HEK293T (cell line): ENCODE measurements at regions not wholly inside any gene's neighbourhood (a gene's known extent, or its start where the extent isn't known, plus 50 kb on each side); places are given as distances from the start of the nearest gene placed in this dataset.

Source experiments
- ARNT ChIP-seq: fragments of 450-650 bp; IDR thresholded peaks from 2 replicates; pipeline ENCODE4 v1.6.1; 2017; ENCODE audit warnings: mild to moderate bottlenecking
- BHLHE40 ChIP-seq: fragments of 450-650 bp; IDR thresholded peaks from 2 replicates; pipeline ENCODE4 v1.6.1; 2016; ENCODE audit warnings: mild to moderate bottlenecking, moderate library complexity, borderline replicate concordance
- ELF4 ChIP-seq: fragments of 450-650 bp; IDR thresholded peaks from 2 replicates; pipeline ENCODE4 v1.6.1; 2017; ENCODE audit warnings: antibody characterized with exemption
- FOXA1 ChIP-seq: fragments of 450-650 bp; IDR thresholded peaks from 2 replicates; pipeline ENCODE4 v1.6.1; 2016; ENCODE audit warnings: mild to moderate bottlenecking
- FOXK2 ChIP-seq: fragments of 450-650 bp; IDR thresholded peaks from 2 replicates; pipeline ENCODE4 v1.6.1; 2016; ENCODE audit warnings: mild to moderate bottlenecking
- FOXM1 ChIP-seq: fragments of 450-650 bp; IDR thresholded peaks from 2 replicates; pipeline ENCODE4 v1.6.1; 2017; ENCODE audit warnings: mild to moderate bottlenecking, borderline replicate concordance
- LEF1 ChIP-seq: fragments of 450-650 bp; IDR thresholded peaks from 2 replicates; pipeline ENCODE4 v1.6.1; 2017; ENCODE audit warnings: mild to moderate bottlenecking, borderline replicate concordance
- NFRKB ChIP-seq: fragments of 450-650 bp; IDR thresholded peaks from 2 replicates; pipeline ENCODE4 v1.6.1; 2016; ENCODE audit warnings: mild to moderate bottlenecking, moderate library complexity
- SP1 ChIP-seq: fragments of 450-650 bp; IDR thresholded peaks from 2 replicates; pipeline ENCODE4 v1.6.1; 2017
- SUZ12 ChIP-seq: fragments of 450-650 bp; IDR thresholded peaks from 2 replicates; pipeline ENCODE4 v1.6.1; 2016; ENCODE audit warnings: mild to moderate bottlenecking
- TARDBP ChIP-seq: fragments of 450-650 bp; IDR thresholded peaks from 2 replicates; pipeline ENCODE4 v1.6.1; 2016

DNA sequence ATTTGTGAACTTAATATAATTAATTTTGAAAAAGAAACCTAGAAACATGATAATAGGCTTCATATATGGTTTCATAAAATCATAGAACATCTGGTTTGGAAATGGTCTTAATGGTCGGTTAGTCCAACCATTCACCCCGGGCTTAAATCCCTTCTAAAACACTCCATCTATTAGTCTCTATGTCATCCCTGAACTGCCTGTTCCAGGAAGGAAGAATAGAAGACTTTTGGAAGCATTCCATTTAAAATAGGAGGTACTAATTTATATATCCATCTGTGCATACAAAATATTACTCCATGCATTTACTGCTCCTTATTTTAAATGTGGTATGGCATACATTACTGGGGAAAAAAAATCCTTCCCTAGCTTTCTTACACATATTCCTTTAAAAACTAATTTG is 262.2 kb upstream of the DDX53 start:
- no peak for TF ChIP-seq LEF1
- TF ChIP-seq NFRKB, result no peak
- TF ChIP-seq FOXM1, result no peak
- no peak for TF ChIP-seq SP1
- TF ChIP-seq FOXA1, result no peak
- no peak for TF ChIP-seq FOXK2
- no peak for TF ChIP-seq ELF4
- TF ChIP-seq ARNT, result no peak
- no peak for TF ChIP-seq SUZ12
- TF ChIP-seq BHLHE40, result no peak
- no peak for TF ChIP-seq TARDBP
